NCI-H1436 treated with DMSO at 0.1 percent for 48 hours (cell line): ENCODE measurements at regions not wholly inside any gene's neighbourhood (a gene's known extent, or its start where the extent isn't known, plus 50 kb on each side); places are given as distances from the start of the nearest gene placed in this dataset.

Experiments
- DNase-seq: peaks from one replicate; lab custom pipeline; 2025; lab: John Stamatoyannopoulos, UW

DNA sequence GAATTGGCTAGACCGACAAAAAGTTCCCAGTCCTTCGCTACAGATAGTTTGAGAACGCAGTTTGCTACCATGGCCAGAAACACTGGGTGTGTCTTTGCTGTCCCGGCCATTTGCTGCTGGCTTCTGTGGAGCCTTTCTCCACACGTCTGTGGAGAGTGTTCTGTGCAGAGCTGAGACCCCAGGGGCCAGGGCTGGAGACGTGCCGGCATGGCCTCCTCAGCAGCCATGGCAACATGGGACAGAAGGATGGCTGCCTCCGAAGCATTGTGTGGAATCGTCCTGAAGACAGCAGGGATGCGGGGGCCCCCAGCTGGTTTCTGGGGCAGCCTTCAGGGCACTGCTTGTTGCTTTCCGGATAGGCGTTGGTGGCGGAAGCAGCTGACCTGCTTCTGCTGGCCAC, 142.8 kb downstream of the GADD45G start:
- no peak for DNase-seq

DNA sequence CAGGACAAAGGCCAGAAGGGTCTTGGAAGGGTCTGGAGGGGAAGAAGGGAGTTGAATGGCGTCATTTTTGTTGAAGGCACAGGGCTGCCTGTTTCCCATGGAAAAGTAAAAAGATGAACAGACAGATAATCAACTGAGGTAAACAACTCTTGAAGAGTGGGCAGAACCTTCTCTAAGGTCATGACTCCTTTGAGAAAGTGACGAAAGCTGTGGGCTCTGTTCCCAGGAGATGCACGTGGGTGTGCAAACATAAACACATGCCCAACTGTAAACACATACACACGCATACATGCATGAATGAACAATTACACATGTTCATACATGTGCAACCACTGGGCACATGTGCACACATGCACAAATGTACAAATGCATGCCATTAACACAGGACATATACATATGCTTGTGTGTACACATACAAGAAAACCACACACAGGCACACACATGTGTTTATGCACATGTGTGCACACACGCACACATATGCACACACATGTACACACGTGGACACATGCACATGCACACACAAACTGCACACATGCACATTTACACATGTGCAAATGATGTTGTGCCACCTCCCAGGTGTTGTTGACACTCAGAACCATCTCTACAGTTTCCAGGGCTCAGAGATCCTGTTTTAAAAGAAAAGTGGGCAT, 143.3 kb downstream of the GADD45G start:
- no peak for DNase-seq

DNA sequence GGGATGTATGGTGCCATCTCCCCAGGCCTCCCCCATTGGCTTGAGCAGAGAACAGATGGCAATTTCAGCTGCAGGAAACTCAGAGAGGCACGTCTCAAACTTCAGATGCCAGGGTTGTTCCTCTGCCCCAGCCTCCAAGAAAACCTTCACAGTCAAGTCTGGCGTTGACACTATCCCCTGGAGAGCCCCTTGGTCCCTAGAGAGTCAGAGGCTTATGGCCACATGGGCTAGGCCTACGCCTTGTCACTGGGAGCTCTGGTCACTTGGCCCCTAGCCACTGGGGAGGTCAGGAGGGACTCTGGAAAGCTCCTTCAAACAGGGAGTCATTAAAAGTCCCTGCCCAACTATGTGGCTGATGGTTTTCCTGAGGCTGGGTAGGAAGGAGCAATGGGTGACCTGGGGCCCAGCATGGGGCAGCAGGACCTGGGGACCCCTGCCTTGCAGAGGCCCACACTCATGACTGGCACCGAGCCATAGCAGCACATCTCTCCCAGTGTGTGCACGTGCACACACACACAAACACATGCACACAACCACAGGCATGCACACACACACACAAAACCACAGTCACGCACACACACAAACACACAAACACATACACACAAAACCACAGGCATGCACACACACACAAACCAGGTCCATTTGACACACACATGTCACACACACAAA, 144.2 kb downstream of the GADD45G start:
- DNase-seq: no peak

DNA sequence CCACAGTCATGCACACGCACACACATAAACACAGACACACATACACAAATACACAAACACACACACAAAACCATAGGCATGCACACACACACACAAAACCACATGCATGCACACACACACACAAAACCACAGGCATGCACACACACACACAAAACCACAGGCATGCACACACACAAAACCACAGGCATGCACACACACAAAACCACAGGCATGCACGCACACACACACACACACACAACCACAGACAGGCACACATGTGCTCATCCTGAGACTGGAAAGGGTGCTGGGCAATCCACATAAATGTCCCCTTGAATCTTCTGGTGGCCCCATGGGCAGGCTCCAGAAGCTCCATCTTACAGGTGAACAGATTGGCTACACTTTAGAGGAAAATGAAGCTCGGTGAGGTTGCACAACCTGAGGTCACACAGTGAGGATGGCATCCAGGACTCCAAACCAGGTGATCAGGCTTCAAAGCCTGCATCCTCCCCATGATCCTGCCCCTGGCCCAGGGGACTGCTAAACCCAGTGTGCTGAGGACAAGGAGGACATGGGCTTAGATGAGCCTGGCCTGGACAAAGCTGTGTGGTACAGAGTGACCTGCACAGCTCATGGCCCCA, 144.8 kb downstream of the GADD45G start:
- no peak for DNase-seq

DNA sequence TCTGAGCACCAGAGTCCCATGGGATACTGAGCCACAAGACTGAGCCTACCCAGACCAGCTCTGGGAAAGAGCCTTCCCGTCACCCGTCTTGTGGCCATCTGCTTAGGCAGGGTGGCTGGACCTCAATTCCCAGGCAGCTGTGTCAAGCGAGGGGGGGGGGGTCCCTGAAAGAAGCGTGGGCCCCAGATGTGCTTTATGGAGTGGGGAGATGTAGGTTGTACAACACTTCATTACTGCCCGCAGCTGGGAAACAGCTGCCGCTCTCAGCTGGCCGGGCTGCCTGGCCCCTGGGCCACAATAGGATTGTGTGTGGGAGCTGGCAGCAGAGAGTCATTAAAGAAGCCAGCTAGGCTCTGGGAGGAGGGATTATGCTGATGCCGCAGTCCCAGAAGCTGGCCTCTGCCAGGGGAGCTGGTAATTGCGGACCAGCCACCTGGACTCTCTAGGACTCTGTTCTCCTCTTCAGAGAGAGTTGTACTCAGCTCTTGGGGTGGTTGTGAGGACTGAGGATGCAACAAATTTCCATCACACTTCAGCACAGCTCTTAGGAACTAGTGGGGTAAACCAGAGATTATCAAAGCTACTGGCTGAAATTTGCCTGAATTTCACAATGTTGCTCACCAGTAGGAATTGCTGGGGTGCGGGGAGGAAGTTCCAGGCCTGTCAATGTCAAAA, 145.4 kb downstream of the GADD45G start:
- no peak for DNase-seq

DNA sequence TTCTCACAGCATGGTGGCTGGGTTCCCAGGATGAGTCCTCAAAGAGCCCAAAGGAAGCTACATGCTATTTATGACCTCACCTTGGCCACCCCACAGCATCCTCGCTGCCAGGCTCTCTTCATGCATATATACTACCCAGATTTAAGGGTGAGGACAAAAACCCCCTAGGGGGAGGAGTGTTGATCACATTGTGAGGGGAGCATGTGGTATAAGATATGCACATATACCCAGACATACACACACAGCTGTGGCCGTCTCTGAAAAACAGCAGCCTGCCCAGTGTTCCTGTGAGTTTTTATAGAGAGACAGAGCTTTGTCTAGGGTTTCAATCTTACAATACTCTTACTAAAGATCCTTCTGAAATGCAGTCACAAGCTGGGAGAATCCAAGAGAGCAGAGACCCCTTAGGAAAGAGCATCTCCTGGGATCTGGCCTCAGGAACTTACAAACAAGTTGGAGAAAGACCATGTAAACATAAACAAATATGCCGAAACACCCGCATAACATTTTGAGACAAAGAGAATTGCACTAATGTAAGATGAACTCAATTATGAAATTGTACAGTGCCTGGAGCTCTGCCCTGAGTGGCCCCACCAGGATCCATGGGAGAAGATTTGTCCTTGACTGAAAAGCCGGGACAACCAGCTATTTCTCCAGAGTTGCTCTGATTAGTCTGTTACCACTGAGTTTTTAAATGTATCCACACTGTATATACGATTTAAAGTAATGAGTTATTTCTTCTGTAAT, 146.4 kb downstream of the GADD45G start:
- no peak for DNase-seq

DNA sequence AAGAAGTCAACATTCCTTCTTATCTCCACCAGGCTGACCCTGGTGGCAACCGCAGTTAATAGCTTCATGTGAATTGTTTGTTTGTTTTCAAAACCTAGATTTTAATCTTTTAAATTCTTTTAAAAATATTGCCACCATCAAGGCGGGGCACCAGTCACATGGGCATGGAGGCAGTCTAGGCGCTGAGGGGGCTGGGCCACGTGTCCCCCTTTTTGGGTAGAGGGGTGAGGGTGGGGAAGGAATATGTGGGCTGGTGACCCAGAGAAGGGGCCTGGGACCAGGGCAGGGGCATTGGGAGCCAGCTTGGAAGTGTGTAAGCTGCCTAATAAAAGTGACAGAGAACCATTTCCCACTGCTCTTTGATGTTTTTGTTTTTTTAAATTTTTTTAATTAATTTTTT, 147.3 kb downstream of the GADD45G start:
- DNase-seq: no peak

DNA sequence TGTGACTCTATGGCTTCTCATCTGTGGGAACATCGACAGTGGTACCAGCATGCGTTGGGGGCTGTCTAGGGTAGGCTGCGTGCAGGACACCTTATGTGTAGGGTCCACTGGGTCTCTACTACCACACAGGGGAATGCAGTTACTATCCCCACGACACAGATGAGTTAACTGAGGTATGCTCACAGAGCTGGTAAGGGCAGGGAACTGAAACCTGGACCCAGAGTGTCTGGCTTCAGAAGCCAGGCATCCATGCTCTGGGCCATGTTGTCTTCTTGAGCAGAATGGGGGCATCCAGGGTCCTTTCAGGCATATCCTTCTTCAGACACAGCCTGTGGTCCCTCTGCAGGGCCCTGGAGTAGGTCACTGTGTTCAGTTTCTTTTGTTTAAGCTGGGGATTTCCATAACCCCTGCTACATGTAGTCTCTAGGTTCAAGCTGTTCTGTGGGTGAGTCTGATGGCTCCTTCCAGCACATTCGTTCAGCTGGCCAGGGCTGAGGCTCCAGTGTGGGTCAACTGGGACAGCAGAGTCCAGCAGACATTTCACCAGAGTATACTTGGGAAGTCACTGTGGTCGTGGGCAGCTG, 148.8 kb downstream of the GADD45G start:
- no peak for DNase-seq

DNA sequence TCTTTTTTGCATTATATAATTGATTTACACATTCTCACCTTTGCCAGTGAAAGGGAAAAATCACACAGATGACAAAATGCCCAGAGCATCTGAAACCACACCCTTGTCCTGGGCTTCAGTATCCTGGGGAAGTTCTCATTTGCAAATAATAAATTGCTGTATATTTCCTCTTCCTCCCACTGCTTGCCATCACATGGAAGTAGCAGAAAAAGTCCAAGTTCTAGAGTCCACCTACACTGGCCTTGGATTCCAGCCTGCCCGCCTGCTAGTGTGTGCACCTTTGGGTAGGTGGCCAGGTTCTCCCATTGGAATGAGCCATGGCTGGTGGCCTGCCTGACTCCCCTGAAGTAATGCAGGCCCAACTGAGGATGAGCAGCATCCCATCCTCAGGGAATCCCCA, 149.4 kb downstream of the GADD45G start:
- DNase-seq: no peak

DNA sequence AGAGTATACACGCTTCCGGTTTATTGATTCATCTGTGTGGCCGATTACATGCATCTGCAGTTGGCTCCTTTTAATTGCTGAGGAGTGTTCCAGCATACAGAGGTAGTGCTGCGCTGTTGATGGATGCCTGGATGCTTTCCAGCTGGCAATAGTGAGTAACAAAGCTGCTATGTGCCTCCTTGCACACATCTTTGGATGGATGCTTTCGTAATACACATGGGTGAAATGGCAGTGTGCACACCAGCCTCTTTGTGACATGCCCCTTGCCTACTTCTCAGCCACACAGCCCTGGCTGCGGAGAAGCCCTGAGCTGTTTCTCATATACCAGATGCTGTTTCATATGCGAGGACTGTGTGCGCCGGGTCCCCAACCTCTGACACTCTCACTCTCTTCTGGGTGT, 151.0 kb downstream of the GADD45G start:
- peak; percentile 28 for DNase-seq

DNA sequence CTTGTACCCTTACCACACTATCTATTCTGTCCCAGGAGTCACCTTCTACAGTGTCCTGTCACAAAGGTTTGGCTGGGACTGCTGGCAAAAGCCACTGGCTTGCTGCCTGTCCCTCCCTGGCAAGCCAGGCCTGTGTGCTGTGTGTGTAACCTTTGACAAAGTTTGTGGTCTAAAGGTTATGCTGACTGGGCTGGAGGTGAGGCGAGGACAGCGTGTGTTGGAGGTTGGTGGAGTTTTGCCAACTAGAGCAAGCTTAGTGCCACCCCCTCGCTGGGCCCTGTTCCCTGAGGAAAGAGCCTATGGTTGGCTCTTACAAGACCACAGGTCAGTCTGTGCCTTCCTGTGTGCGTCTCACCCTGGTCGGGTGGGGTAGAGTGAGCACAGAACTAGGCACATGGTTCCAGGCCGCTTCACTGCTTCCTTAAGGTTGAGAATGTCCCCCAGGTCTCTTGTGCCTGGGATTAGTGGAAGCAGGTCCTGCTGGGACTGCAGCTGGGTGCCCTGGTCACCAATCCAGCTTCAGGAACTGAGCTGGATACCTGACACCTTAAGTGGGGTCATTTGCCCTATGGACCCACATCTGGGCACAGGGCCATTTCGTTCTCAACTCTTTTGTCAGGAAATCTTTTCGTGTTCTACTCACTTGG, 152.2 kb downstream of the GADD45G start:
- no peak for DNase-seq

DNA sequence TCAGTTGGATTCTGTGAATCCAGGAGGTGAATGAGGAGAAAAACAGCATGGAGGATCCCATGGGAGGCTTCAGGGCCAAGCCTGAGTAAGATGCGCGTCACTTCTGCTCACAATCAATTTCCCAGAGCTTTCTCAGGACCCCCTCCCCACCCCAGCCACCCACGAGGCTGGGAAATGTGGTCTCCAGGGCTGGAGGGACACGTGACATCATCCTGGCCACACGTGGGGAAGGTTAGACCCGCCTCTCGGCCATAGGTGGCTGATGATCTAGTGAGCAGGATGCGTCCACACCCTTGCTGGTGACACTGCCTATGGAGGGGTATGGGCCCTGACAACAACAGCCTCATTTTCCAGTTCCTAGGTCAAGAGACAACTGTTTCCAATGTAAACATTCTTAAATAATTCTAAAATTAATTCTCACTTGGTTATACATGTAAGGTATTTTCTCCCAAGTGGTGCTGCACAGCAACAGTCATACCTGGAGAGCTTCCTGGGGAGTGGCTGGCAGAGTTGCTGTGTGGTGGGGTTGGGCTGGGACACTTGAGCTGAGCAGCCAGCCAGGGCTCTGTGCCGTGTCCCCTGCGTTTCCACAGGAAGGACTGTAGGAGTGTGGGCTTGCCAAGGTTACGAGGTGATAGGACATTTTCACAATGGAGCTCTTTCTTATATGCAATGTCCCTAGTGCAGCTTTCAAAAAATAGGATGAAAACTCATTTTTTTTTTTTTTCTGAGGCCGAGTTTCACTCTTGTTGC, 153.1 kb downstream of the GADD45G start:
- DNase-seq: no peak

DNA sequence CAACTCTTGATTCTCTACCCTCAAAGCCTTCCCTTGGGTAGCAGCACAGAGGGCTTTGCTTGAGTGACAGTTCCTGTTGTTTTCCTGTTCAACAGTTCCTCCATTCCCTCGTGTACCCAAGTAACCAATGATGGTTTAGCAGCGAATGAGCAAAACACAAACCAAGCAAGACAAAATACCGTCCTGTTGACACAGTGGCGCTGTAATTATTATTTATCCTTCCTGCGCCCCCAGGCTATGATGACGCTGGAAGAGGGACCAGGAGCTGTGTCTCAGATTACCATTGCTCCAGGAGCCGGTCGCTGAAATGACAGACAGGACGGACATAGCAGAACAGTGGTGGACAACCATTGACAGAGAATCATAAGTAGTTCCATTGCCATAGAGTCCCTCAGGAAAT, 154.8 kb downstream of the GADD45G start:
- DNase-seq: peak; percentile 73

DNA sequence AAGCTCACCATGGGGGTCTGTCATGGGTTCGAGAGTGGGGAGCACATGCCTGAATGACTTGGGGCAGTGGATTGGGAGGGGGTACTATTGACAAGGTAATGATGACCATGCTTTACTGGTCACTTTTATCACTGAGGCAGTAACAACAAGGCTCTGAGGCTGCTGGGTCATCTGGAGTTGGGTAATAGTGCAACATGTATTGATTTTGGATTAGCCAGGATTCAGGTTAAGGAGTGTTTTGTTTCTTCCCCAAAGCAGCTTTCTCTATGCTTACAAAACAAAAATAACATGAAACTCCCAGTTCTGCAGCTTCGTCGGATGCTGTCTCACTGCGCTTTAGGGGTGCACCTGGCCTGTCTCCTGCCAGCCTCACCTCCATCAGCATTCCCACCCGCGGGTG, 155.3 kb downstream of the GADD45G start:
- no peak for DNase-seq

DNA sequence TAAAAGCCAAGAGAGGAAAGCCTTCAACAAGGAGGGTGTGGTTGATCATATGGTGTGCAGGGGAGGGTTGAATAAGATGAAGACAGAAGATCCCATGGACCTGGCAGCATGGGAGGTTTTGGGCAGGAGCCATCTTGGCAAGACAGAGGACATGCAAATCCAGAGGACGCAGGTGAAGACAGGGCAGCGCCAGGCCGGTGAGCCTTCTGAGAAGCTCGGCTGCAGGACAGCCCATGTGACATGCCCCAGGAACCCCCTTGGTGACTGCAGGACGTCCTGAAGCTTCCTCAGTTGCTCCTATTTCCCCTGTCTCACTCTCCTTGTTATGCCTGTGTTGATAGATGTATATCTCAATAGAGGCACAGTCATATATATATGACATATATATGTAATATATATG, 159.4 kb downstream of the GADD45G start:
- DNase-seq: no peak

DNA sequence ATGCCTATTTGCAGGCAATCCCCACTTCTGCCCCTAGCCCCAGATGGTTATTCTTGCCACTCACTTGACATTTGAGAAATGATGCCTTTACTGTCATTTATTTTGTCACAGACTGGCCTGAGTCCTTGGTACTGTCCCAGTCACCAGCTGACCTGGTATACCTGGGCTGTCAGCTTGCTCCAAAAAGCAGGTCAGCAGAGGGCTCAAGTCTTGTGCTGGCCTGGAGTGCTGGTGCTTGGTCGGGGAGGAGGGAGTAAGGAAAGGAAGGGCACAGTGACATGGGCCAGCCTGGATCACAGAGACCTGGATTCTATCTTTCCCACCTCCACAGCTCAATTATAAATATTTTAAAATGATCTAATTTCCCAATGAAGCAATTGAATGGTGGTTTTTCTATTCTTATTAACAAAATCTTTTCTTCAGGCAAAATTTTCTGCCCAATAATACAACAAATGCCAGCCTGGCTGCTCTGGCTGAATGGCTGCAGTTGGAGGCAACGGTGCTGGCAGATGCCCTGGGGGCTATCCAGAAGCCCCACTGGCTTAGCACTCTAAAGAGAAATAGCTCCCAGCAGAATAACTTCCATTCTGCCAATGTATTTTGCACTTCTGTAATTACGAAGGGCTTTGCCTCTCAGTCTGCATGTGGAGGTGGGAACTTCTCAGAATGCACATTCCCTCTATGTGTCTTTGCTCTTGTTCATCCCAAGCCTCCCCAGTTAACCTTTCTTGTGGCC, 160.6 kb downstream of the GADD45G start:
- no peak for DNase-seq

DNA sequence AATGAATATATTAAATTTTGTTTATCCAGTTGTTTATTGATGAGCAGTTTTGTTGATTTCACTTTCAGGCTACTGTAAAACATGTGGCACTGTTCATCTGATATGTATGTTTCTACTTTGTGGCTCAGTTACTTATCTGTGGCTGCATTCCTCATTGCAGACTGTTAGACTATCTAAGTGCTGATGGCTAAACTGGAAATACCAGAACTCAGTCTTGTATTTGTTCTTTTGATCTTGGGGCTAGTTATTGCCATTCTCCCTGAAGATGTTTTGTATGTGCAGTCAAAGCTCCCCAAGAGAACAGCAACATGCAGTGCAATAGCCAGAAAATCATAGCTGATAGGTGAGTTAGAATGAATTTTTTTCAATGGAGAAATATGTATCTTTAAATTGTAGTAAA, 162.2 kb downstream of the GADD45G start:
- DNase-seq: no peak

DNA sequence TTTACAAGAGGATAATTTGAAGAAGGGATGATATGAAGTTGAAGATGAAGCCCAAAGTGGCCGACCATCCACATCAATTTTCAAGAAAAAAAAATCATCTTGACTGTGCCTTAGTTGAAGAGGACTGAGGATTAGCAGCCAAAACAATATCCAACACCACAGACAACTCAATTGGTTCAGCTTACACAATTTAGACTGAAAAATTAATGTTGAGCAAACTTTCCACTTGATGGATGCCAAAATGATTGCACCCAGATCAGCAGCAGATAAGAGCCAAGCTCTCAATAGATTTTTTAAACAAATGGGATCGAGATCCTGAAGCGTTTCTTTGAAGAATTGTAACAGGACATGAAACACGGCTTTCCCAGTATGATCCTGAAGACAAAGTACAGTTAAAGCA, 163.2 kb downstream of the GADD45G start:
- no peak for DNase-seq

DNA sequence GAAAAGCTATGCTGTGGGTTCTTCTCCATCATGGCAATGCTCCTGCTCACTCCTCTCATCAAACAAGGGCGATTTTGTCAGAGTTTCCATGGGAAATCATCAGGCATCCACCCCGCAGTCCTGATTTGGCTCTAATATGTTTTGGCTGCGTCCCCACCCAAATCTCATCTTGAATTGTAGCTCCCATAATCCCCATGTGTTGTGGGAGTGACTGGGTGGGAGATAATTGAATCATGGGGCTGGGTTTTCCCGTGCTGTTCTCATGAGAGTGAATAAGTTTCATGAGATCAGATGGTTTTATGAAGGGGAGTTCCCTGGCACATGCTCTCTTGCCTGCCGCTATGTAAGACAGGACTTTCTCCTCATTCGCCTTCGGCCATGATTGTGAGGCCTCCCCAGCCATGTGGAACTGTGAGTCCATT, 163.8 kb downstream of the GADD45G start:
- no peak for DNase-seq
